Skeletal muscle cell (primary cell): ENCODE measurements at regions not wholly inside any gene's neighbourhood (a gene's known extent, or its start where the extent isn't known, plus 50 kb on each side); places are given as distances from the start of the nearest gene placed in this dataset.
"Not testable (repeated sequence)": the region's sequence is repeated elsewhere in the genome, so short reads cannot be mapped to it uniquely, and the experiment has no call there.

Experiments
- DNase-seq: peaks from one replicate; pipeline ENCODE4 v3.0.0-alpha.2; 2010; ENCODE audit warnings: low read depth
- H3K4me3 ChIP-seq: 2 replicates; pipeline ENCODE4 v1.5.1; 2011; ENCODE audit warnings: low read depth, mild to moderate bottlenecking, control low read depth, low read length, moderate library complexity

DNA sequence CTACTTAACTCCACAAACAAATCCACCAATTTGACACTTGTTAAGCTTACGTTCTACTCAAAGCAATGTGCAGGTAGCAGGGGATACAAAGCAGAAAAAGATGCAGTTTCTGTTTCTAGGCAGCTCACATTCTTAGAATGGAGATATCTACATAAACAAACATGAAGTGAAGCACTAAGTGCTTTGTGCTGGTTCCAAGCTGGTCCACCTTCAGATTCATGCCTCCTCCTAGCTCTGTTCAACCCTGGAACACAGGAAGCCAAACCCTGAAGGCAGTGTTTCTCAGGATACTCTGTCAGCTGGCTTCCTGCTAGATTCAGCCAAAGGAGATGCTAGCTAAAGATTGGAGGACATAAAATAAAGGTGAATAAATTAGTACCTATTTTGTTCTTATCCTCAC, 55.3 kb upstream of the NOL4 start:
- H3K4me3 ChIP-seq, result no peak overlapping the region
- DNase-seq, result no peak

DNA sequence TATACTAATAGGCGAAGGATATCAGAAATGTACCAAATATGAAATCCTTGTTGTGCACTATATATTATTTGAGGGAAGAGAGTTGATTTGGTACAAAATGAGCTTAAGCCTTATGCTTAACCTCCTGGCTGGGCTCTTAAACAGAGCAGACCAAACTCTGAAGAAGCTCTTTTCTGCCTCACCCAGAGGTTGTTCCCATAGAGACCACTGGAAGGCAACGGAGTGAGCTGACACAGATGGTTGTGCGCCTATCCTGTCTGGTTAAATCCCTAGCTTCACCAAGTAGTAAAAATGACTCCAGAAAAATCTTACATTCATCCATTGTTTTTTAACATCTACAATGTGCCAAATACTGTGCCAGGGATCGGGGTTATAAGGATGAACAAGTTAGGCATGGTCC, 55.9 kb upstream of the NOL4 start:
- no peak for DNase-seq
- H3K4me3 ChIP-seq, result no peak overlapping the region

DNA sequence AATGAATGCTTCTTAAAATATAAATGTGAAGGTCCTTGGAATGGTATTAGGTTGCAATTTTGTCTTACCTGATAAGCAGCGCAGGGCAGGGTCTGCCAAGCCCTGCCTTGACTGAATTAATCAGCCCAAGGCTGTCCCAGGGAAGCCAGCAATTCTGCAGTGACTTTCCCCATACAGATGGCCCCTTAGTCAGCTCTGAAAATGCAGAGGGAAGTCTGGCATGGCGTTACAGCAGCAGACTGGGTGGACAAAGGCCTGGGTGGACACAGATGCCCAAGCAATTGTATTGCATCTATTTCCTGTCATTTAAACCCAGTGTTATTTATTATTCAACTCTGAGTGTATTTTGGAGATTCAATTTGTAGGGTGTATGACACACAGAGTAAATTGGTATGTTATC, 56.6 kb upstream of the NOL4 start:
- DNase-seq, result no peak
- no peak overlapping the region for H3K4me3 ChIP-seq

DNA sequence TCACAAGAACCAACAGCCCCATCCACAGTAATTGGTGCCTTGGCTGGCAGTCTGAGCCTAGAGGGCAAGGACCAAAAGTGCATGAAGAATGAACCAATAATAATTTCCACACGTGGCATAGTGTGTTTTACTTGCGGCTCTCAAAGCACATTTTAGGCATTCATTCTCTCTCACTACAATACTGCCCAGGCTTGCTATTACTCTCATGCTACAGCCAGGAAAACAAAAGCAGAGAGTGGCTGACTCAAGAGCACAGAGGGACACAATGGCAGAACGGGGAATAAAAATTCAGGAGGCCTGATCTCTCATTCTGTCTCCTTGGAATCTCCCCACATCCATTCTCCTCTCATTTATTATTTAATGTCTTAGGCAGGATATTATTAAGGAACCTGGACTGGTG, 57.0 kb upstream of the NOL4 start:
- H3K4me3 ChIP-seq, result no peak overlapping the region
- no peak for DNase-seq

DNA sequence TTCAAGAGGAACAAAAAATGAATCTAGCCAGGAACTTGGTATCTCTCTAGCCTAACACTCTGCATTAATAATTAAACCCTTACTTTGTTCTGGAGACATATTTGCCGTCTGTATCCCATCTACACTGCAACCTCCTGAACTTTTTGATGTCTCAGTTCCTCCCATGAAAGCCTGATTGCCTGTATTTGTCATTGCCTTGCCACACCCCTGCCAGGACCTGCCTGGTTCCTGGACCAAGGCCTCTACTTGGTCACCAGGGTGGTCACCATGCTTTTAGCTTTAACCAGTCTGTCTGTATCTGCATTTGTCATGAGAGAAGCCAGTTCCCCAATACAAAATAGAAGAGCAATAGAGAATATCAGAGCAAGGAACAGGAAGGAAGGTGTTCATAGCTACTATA, 58.8 kb upstream of the NOL4 start:
- H3K4me3 ChIP-seq, result no peak overlapping the region
- no peak for DNase-seq

DNA sequence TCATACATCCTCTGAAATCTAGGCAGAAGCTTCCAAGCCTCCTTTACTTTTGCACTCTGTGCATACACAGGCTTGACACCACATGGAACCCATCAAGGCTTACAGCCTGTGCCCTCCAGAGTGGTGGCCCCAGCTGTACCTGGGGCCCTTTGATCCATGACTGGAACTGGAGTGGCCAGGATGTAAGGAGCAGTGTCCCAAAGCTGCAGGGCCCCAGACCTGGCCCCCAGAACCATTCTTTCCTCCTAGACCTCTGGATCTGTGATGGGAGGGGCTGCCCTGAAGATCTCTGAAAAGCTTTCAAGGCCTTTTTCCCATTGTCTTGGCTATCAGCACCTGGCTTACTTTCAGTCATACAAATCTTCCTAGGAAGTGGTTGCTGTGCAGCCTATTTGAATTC, 63.1 kb upstream of the NOL4 start:
- H3K4me3 ChIP-seq, result no peak overlapping the region
- DNase-seq, result no peak

DNA sequence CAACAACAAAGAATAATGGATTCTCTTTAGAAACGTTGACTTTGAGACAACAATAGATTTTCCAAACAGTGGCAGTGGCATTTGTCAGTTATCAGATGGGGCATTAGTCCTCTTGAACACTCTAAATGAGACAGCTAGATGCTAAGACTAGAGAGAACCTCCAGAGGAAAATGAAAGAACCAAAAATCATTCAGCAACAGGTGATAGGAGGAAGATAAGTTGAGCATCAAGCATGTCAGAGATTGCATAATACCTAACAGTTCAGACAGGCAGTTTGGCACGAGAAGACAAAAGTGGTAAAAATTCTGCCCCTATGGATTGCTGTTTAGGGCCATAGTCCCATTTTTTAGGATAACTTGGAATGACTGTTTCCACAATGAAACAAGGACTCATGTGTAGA, 67.9 kb upstream of the NOL4 start:
- DNase-seq, result no peak
- no peak overlapping the region for H3K4me3 ChIP-seq

DNA sequence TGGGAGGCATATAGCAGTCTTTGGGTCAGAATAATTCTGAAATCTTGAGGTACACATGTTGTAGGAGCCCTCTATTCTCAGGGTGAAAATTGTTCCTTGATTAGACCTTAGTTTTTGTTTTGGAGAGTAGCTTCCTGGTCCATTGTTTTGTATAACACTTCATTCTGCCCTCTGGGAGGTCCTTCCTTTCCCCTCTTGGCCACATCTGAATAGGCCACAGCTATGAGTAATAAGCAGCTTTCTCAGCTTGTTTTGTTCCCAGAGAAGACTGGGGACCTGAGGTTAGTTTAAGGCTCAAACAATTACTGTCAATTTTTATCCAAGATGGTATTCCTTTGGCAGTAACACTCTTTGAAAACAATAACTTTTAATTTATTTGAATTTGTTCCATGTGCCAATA, 72.6 kb upstream of the NOL4 start:
- H3K4me3 ChIP-seq, result no peak overlapping the region
- DNase-seq, result no peak

DNA sequence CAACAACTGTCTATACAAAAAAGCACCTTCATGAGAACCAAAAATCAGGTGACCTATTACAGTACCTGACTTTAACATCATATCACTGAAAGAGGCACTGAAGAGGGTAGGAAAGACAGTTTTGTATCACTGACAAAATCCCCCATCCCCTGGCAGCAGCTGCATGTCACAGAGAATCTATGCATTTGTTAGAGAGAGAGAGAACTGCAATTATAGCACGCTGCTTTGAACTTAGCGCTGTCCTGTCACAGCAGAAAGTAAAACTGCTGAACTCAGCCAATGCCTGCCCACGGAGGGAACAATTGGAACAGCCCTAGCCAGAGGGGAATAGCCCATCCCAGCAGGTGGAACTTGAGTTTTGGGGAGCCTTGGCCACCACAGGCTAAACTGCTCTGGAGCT, 75.1 kb upstream of the NOL4 start:
- no peak overlapping the region for H3K4me3 ChIP-seq
- DNase-seq, result no peak

DNA sequence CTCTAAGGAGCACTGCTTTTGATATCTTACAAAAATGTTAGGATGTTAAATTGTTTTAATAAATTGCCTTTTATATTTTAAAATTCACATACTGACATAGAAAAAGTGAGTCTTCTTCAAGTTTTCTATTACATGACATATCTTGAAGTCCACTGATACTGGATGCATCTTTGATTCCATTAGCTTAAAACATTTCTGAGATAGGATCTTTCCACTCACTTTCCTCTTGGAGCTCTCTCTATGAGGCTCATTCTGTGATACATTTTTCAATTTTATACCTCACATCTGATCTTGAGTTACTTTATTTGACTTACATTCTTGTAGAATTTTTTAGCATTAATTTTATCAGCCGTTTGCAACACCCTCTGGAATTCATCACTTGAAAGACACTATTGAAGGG, 86.8 kb upstream of the NOL4 start:
- no peak overlapping the region for H3K4me3 ChIP-seq
- no peak for DNase-seq

DNA sequence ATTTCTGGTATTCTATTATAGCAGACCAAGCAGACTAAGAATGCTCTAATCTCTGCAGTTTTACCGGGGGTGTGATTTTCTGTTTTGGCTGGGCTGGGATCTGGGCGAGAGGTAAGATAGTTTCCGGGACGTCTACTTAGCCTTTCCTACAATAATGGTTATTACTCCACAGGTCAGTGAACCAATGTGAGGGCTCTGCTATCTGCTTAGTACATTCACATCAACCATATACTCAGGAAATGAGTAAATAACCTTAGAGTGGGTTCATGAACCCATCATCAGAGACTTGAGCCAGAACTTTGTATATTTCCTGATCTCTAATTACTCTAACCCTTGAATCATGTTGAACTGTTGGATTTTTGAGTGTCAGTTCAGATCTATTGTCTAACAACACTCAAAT, 90.1 kb upstream of the NOL4 start:
- DNase-seq, result no peak
- H3K4me3 ChIP-seq, result no peak overlapping the region

DNA sequence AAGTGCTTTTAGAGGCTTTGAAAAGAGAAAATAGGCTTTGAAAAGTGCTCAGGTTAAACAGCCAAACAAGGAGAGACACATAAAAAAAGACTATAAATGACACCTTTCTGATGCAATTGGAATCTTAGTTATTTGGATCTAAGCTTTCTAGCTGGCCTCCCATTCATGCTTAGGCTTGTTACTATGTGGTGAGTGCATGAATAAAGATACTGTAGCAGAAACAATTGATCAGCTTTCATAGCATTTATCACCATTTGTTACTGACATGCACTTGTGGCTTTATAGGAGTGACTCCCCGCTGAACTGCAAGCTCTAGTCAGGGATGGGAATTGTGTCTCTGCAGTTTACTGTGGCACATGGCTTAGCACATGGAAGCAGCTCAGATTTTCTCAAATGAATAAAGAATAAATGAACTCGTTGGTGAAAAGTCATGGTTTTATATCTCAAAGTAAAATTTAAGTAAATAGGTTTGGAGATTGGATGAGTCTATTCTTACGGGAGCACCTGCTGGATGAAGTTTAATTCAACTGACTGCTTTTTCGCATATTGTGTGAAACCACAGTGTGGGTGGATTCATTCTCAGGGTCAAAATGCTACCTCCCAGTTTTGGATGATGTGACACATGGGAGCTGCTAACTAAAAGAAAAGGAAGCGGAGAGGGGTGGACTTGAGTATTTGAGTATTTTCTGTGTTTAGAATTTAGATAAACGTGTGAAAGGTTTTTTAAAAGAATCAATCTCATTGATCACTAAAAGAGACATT, 91.1 kb upstream of the NOL4 start:
- DNase-seq, result no peak
- no peak overlapping the region for H3K4me3 ChIP-seq

DNA sequence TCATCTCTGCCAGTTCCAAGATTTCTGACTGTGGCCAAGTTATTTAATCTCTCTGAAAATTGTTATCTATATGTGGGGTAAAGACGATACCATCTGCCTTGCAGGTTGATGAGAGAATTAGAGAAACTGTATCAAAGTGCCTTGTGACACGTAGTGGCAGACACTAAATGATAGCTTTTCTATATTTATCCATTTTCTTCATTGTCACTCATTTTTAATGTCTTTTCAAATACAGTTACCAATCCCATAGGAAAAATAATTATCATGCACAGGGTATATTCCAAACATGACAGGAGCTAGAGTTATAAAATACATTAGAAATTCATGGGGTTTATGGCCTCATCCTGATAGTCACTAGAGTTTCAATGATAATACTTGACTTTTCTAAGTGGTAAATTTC, 95.6 kb upstream of the NOL4 start:
- no peak overlapping the region for H3K4me3 ChIP-seq
- DNase-seq, result no peak

DNA sequence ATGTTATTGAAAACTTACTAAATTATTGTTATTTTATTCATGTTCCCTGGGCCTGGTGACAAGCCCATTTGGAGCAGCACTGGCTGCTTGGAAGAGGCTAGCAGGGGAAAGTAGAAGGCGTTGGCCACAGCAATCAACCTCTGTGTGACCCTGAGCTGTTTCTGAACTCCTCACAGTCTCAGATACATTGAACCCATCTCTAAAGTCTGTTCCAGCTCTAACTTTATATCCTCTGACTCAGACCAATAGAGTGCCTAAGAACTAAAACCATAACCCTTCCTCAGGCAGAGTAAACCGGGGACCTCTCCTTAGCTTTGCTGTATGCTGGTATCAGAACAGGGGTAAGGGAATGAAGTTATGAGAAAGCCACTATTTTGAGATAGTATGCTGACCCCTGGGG, 96.4 kb upstream of the NOL4 start:
- no peak for DNase-seq
- H3K4me3 ChIP-seq, result no peak overlapping the region

DNA sequence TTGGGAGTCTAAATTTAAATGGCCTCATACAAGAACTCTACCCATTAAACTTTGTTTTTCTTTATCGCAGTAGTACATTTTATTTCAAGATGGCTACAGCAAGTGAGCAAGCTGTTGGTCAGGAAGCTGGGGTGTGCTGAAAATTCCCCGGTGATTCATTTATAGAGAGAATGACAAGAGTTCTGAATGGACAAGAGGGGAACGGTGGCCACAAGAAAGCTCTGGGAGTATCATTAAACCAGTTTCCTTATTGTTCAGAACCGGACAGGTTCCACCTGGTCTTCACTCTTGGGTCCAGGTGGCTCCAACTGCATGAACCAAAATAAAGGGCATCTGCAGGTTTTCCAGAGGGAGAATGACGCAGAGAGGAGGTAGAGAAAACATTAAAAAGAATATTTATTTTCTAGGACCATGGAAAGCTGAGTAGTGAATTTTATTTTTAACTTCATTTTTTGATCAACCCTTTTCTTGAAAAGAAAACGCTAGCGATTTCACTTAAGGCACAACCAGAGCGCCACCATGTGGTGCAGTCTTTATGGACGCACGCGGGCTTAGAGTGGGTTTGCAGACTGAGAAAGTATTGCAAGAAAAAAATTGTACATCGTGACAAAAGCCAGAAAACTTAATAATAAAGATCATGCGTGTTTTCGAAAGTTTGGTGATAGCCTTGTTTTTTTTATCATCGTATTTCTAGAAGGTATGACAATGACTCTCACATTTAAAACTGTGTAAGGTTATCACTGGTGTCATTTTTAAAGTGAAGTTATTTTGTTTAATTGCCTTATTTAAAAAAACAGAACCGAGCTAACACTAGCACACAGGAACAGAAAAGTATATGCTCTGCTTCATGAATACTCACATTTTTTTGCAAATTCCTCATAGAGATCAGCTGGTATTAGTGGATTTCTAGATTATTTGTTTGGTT, 97.9 kb upstream of the NOL4 start:
- DNase-seq, result peak; percentile 26
- no peak overlapping the region for H3K4me3 ChIP-seq

DNA sequence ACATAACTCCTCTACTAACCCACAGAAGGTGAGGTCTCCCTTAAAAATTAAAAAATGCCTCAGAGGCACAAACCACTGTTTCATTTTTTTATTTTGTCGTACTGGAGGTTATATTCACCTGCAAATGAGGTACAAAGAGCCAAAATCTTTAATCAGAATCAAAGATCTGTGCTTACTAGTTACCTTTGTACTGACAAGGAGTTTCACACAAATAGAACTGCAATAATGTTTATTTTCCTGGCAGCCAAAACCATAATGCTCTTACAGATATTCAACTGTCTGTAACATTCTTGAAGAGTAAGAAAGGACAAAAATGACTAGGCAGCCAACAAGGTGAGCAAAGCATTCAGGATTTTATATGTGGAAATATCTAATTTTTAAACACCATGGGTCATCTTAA, 105.1 kb upstream of the NOL4 start:
- no peak for DNase-seq
- no peak overlapping the region for H3K4me3 ChIP-seq

DNA sequence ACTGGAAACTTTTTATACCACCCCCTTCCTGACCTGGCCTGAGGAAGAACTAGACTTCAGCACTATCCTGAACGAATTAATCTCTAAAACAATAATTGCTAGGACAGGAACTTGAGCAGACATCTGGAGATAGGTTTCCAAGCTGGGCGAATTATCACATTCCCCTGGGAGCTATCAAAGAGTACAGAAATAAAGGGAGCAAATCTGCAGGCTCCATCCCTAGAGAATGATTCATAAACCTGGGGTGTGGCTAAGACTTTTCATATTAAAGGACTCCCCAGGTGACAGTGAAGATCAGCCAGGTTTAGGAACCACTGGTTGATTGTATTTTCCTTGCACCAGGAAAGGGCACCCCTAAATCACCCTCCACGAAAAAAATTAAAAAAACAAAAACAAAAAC, 105.6 kb upstream of the NOL4 start:
- DNase-seq, result no peak
- H3K4me3 ChIP-seq, result no peak overlapping the region

DNA sequence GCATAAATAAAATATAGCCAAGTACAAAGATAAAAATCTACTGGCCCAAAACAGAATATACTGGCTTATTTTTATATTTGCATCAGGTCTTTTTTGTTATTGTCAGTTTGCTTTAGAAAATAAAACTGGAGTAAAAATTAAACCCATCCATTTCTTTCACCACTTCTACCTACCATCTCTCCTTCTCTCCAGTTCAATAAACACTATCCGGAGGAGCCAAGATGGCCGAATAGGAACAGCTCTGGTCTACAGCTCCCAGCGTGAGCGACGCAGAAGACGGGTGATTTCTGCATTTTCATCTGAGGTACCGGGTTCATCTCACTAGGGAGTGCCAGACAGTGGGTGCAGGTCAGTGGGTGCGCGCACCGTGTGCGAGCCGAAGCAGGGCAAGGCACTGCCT, 106.2 kb upstream of the NOL4 start:
- not testable (repeated sequence) for H3K4me3 ChIP-seq, DNase-seq

DNA sequence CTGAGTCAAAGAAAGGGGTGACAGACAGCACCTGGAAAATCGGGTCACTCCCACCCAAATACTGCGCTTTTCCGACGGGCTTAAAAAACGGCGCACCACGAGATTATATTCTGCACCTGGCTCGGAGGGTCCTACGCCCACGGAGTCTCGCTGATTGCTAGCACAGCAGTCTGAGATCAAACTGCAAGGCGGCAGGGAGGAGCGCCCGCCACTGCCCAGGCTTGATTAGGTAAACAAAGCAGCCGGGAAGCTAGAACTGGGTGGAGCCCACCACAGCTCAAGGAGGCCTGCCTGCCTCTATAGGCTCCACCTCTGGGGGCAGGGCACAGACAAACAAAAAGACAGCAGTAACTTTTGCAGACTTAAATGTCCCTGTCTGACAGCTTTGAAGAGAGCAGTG, 106.6 kb upstream of the NOL4 start:
- H3K4me3 ChIP-seq, DNase-seq: not testable (repeated sequence)

DNA sequence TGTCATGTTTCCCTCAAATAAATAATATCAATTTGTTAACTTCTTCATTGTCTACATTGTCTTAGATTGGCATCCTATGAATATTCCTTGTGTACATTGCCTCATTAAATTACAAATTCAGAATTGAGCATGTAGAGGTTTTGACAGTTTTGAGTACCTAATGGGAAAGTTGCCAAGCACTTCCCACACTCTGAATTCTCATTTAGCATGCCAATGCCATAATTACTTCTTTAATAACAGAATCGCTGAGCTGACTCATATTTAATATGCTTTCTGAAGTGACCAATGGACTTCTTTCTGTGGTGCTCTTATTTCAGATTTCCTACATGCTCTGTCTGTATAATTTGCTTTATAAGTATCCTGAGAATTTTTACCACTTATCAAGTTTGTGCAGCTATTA, 114.4 kb upstream of the NOL4 start:
- H3K4me3 ChIP-seq, result no peak overlapping the region
- no peak for DNase-seq

DNA sequence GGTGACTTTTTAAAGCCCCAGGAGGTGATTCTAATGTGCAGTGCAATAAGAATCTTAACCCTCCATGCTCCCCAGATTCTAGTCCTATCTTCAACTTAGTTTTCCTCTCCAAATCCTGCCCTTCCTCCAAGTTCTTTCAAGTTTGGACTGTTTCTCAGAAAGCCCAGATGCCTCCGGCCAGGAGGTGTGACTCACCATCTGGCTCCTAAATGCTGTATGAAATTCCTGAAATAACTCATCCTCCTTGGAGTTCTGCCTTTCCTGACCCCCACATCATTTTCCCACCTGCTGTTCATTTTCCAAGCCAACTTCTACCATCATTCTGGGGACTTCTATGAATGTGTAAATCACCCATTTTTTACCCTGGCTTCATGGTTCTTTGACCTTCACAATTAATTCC, 118.2 kb upstream of the NOL4 start:
- H3K4me3 ChIP-seq, result no peak overlapping the region
- peak; percentile 7 for DNase-seq
